ENCODE measurements at regions not wholly inside any gene's neighbourhood (a gene's known extent, or its start where the extent isn't known, plus 50 kb on each side); places are given as distances from the start of the nearest gene placed in this dataset.

GRCh38 chr7:53238021-53238605 lies 202.7 kb downstream of the POM121L12 start:
- TF ChIP-seq HDGF (IDR thresholded peaks at IDR 0.05; ENCODE audit: borderline replicate concordance) = no peak
- TF ChIP-seq PKNOX1 (IDR thresholded peaks at IDR 0.05) = no peak
- no peak for TF ChIP-seq SP1 (IDR thresholded peaks at IDR 0.05)
- no peak for TF ChIP-seq FOXM1 (IDR thresholded peaks at IDR 0.05; ENCODE audit: borderline replicate concordance)
- no peak for TF ChIP-seq BHLHE40 (IDR thresholded peaks at IDR 0.05; ENCODE audit: borderline replicate concordance)
- no peak for TF ChIP-seq TARDBP (IDR thresholded peaks at IDR 0.05)
- TF ChIP-seq FOXA1 (IDR thresholded peaks at IDR 0.05) = no peak
- no peak for TF ChIP-seq ARNT (IDR thresholded peaks at IDR 0.05)
- TF ChIP-seq NFRKB (IDR thresholded peaks at IDR 0.05) = no peak
- no peak for TF ChIP-seq L3MBTL2 (conservative IDR thresholded peaks at IDR 0.05)
- no peak for TF ChIP-seq LEF1 (IDR thresholded peaks at IDR 0.05; ENCODE audit: borderline replicate concordance)
- no peak for TF ChIP-seq SUZ12 (IDR thresholded peaks at IDR 0.05)
- no peak for TF ChIP-seq FOXK2 (IDR thresholded peaks at IDR 0.05)
- TF ChIP-seq ELF4 (IDR thresholded peaks at IDR 0.05) = no peak
